D721Med (cell line): ENCODE measurements at regions not wholly inside any gene's neighbourhood (a gene's known extent, or its start where the extent isn't known, plus 50 kb on each side); places are given as distances from the start of the nearest gene placed in this dataset.

Source experiments
- DNase-seq: peaks from one replicate; pipeline ENCODE4 v3.0.0; 2011; ENCODE audit warnings: low spot score; ENCODE audit not compliant: insufficient read length
- FAIRE-seq: peaks from 2 replicates; lab custom pipeline; 2011; peaks lifted over from hg19 to GRCh38; lab: Jason Lieb, UNC
- CTCF ChIP-seq: IDR thresholded peaks from 2 replicates; pipeline ENCODE4 v1.5.1; 2012; ENCODE audit warnings: mild to moderate bottlenecking, control low read depth; ENCODE audit not compliant: insufficient read depth; ENCODE audit errors: missing control alignments

DNA sequence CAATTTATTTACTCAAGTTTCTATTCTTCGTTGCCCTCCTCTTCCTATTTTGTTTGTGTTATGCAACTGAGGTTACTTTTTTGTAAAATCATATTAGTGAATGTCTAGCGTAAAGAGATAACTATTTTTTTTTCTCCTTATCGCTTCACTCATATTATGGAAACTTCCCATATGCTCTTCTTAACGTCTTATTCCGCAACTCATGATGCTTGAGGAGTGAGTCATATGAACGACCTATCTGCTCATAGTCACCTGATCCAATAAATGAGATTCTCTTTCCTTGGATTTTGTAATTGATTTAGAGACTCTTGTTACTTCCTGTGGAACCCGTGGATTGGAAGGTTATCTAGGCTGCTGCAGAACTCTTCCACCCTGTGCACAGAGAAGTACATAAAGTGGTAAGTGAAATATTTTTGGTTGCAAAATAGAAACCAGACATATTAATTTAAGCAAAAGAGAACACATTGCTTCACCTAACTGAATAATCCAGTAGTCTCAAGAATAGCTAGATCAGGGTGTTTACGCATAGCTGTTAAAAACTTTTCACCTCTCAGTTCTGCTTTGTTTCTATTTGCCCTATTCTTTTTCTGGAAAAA is 719.3 kb upstream of the SGO1 start:
- FAIRE-seq (no peak), DNase-seq (no peak)
- TF ChIP-seq CTCF = no peak

DNA sequence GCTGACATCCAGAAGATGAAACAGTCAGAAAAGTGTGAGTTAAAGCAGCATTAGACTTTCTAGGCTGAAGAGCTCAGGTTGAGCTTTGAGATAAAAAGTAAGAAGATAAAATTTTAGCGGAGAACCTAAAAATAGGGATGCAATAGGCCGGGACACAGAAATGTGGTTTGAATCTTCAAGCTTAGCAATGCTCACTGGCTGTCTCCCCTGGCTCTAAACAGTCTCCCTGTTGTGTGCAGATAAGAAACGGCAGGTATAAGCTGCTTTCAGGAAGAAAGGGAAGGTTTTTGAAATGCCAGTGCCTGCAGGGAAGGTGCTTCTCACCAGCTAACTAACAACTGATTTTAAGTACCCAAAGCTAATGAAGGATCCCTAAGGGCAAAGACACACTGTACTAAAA is 718.7 kb upstream of the SGO1 start:
- no peak for DNase-seq
- FAIRE-seq = no peak
- no peak for TF ChIP-seq CTCF

GRCh38 chr3:20898962-20899361 is 713.0 kb upstream of the SGO1 start:
- no peak for DNase-seq
- FAIRE-seq = no peak
- no peak for TF ChIP-seq CTCF

GRCh38 chr3:20890111-20890519 is 704.1 kb upstream of the SGO1 start:
- TF ChIP-seq CTCF = no peak
- FAIRE-seq (no peak), DNase-seq (no peak)

DNA sequence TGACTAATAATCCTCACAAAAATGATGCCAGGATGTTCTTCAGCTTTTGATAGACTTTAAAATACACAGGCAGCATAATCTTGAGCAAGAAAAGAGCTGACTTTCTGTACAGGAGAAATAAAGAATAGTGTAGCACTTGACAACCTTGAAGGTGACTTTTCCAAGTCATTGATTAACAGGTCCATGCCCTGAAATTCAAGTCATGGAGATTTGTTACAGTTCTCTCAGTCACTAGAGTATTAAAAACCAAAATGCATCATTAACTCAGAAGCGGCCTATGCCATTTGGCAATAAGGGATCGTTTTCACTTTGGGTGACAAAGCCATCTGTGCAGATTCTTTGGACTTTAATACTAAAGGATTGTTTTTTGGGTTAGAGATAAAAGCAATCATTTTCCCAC is 692.7 kb upstream of the SGO1 start:
- no peak for TF ChIP-seq CTCF
- DNase-seq (no peak), FAIRE-seq (no peak)

GRCh38 chr3:20873235-20873634 is 687.2 kb upstream of the SGO1 start:
- TF ChIP-seq CTCF = no peak
- DNase-seq (no peak), FAIRE-seq (no peak)

DNA sequence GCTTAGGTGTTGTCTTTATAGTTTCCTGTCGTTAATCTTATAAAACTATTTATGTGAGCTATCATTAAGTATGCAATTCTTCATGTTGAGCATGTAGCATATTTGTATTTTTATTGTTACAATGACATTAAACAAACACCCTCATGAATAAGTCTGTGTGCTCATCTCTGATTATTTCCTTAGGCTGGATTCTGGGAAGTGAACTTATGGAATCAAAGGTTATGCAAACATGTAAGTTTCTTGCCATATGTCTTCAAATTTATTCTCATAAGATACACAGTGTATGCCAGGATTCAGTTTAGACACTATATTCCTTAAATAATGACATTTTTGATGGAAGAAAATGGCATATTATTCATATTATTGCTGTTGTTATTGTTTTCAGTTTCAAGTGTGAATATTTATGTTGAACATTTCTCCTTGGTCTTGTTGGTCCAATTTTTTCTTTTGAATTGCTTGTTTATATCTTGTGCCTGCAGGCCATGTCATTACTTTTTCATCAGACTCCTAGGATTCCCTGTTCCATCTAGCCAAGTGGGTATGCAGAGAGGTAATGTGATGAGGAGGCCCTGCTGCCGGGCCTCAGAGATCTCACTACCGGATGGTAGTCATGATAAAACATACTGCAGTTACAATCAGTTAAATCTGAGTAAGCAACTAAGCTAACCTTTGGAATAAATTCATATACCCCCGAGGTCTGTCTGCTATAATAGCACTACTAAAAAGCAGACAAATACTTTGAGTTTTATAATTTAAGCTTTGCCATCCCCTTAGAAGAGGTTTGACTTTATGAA is 684.3 kb upstream of the SGO1 start:
- DNase-seq = no peak
- no peak for FAIRE-seq
- no peak for TF ChIP-seq CTCF
